Activated naive CD4-positive, alpha-beta T cell treated with anti-CD3 and anti-CD28 coated beads, Interleukin-2, amount 50 U/mL, for 24 hours (primary cell): ENCODE measurements at regions not wholly inside any gene's neighbourhood (a gene's known extent, or its start where the extent isn't known, plus 50 kb on each side); places are given as distances from the start of the nearest gene placed in this dataset.

Experiments
- H3K27ac Mint-ChIP-seq: one replicate; pipeline ENCODE4 v1.8.0; 2021; ENCODE audit warnings: mild to moderate bottlenecking, mixed read lengths
- H3K27me3 Mint-ChIP-seq: one replicate; pipeline ENCODE4 v1.8.0; 2021; ENCODE audit warnings: mixed read lengths
- H3K36me3 Mint-ChIP-seq: one replicate; pipeline ENCODE4 v1.8.0; 2021; ENCODE audit warnings: mixed read lengths
- H3K4me1 Mint-ChIP-seq: one replicate; pipeline ENCODE4 v1.8.0; 2021; ENCODE audit warnings: mixed read lengths
- H3K4me3 Mint-ChIP-seq: one replicate; pipeline ENCODE4 v1.8.0; 2021; ENCODE audit warnings: mild to moderate bottlenecking, mixed read lengths
- H3K9me3 Mint-ChIP-seq: one replicate; pipeline ENCODE4 v1.8.0; 2021; ENCODE audit warnings: mixed read lengths

GRCh38 chr16:85271198-85271597, 158.9 kb upstream of the CIBAR2 start:
- Mint-ChIP-seq H3K27me3 (no peaks in the 10 kb centered on the region), H3K9me3 (no peaks in the 10 kb centered on the region), H3K36me3 (no peaks in the 10 kb centered on the region), H3K4me3 (no peak overlapping the region), H3K27ac (no peak overlapping the region), H3K4me1 (no peaks in the 10 kb centered on the region)

DNA sequence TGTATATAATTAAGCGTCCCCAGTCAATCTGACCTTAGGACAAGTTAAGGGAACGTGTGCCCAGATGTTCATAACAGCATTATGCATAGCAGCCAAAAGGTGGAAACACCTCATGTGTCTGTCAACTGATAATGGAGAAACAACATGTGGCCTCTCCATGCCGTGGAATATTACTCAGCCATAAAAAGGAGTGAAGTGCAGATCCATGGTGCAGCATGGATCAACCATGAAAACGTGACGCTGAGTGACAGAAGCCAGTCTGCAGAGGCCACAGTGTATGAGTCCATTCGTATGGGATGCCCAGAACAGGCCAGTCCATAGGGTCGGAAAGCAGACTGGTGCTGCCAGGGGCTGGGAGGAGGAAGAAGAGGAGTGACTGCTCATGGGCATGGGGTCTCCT, 161.0 kb upstream of the CIBAR2 start:
- Mint-ChIP-seq H3K4me3 (no peak overlapping the region), H3K27ac (no peak overlapping the region), H3K36me3 (no peaks in the 10 kb centered on the region), H3K4me1 (no peaks in the 10 kb centered on the region), H3K9me3 (no peaks in the 10 kb centered on the region), H3K27me3 (no peaks in the 10 kb centered on the region)

DNA sequence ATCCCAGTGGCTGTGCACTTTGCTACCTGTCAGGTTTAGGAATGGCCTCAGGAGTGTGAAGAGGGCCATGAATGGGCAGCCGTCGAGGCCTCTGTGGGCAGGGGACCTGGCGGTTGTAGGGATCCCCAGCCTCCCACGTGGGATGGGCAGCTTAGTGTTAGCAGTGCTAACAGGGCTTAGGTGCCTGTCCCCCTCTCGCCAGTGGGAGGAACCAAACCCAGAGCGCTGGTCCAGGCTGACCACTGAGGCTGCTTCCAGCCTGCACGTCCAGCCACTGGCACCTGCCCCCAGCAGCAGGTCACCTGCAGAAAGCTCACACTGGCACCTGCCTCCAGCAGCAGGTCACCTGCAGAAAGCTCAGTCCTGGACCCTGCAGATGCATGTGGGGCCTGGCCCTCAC, 162.2 kb upstream of the CIBAR2 start:
- no peaks in the 10 kb centered on the region for H3K36me3 Mint-ChIP-seq
- no peaks in the 10 kb centered on the region for H3K4me1 Mint-ChIP-seq
- no peaks in the 10 kb centered on the region for H3K27me3 Mint-ChIP-seq
- H3K27ac Mint-ChIP-seq: no peak overlapping the region
- no peaks in the 10 kb centered on the region for H3K9me3 Mint-ChIP-seq
- H3K4me3 Mint-ChIP-seq: no peak overlapping the region

- H3K9me3 Mint-ChIP-seq: no peaks in the 10 kb centered on the region
- H3K4me1 Mint-ChIP-seq: no peaks in the 10 kb centered on the region
- H3K4me3 Mint-ChIP-seq: no peak overlapping the region
- no peaks in the 10 kb centered on the region for H3K27me3 Mint-ChIP-seq
- no peaks in the 10 kb centered on the region for H3K36me3 Mint-ChIP-seq
- H3K27ac Mint-ChIP-seq: no peak overlapping the region
Observed at GRCh38 chr16:85274924-85275323, 162.7 kb upstream of the CIBAR2 start.

DNA sequence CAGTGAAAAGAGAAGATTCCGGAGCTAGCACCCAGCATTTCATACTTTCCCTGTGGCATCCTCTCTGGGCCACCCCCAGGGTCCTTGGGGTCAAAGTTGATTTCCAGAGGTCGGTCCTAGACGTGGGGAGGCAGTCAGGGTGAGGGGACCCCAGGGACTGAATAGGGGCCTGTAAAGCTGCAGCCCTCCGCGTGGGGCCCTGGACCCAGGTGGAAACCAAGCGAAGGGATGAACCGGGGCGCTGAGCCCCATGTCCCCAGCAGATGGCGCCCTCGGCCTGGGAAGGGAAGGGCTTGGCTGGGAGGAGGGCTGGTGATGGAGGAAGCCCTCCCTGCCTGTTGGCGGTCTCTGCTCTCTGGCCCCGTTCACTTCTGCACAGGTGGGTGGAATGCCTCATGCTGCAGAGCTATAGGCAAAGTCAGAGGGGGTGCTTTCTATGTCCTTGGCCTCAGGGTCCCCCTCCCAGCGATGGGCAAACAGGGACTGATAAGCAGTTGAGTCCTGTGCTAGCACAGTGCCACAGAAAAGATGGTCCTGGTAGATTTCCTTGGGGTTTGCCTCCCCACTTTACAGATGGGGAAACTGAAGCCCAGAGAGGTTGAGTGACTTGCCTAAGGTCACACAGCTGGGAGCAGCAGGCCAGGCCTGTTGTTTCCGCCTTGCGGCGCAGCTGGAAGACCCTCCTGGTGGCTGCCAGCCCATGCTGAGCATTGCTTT, 163.4 kb upstream of the CIBAR2 start:
- Mint-ChIP-seq H3K4me3 (no peak overlapping the region), H3K27me3 (no peaks in the 10 kb centered on the region), H3K36me3 (no peaks in the 10 kb centered on the region), H3K9me3 (no peaks in the 10 kb centered on the region), H3K4me1 (no peaks in the 10 kb centered on the region), H3K27ac (no peak overlapping the region)

GRCh38 chr16:85276258-85276657, 164.0 kb upstream of the CIBAR2 start:
- no peaks in the 10 kb centered on the region for H3K27me3 Mint-ChIP-seq
- no peaks in the 10 kb centered on the region for H3K9me3 Mint-ChIP-seq
- no peaks in the 10 kb centered on the region for H3K36me3 Mint-ChIP-seq
- H3K27ac Mint-ChIP-seq: no peak overlapping the region
- H3K4me1 Mint-ChIP-seq: no peaks in the 10 kb centered on the region
- H3K4me3 Mint-ChIP-seq: no peak overlapping the region

- no peak overlapping the region for H3K4me3 Mint-ChIP-seq
- H3K27ac Mint-ChIP-seq: no peak overlapping the region
- no peaks in the 10 kb centered on the region for H3K4me1 Mint-ChIP-seq
- H3K27me3 Mint-ChIP-seq: no peaks in the 10 kb centered on the region
- H3K9me3 Mint-ChIP-seq: no peaks in the 10 kb centered on the region
- no peaks in the 10 kb centered on the region for H3K36me3 Mint-ChIP-seq
Observed at GRCh38 chr16:85276721-85277120, 164.4 kb upstream of the CIBAR2 start.

DNA sequence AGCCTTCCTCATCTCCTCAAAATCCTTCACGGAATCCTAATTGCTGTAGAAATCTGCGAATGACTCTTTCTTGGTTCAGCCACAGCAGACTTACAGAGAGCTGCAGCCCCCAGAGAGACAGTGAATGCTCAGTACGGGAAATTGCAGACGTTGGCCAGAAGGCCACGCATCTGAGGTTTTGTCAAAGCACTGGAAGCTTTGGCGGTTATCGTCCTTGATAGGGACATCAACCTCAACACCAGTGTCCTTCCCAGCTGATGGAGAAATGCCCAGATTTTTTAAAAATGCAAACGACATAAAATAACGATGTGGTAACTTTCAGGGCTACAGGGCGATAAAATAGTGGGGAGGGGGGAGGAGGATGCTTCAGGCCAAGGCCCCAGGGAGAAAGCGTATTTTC, 166.6 kb upstream of the CIBAR2 start:
- Mint-ChIP-seq H3K9me3 (no peaks in the 10 kb centered on the region), H3K27ac (no peak overlapping the region), H3K36me3 (no peaks in the 10 kb centered on the region), H3K4me1 (no peaks in the 10 kb centered on the region), H3K4me3 (no peak overlapping the region), H3K27me3 (no peaks in the 10 kb centered on the region)

GRCh38 chr16:85279402-85279801, 167.1 kb upstream of the CIBAR2 start:
- Mint-ChIP-seq H3K36me3 (no peaks in the 10 kb centered on the region), H3K9me3 (no peaks in the 10 kb centered on the region), H3K4me3 (no peak overlapping the region)

GRCh38 chr16:85279825-85280545, 167.7 kb upstream of the CIBAR2 start:
- Mint-ChIP-seq H3K36me3 (no peaks in the 10 kb centered on the region), H3K9me3 (no peaks in the 10 kb centered on the region), H3K27me3 (no peaks in the 10 kb centered on the region), H3K4me1 (no peaks in the 10 kb centered on the region), H3K4me3 (no peak overlapping the region), H3K27ac (no peak overlapping the region)

More at GRCh38 chr16:85279402-85279801, 167.1 kb upstream of the CIBAR2 start:
- no peaks in the 10 kb centered on the region for H3K4me1 Mint-ChIP-seq
- no peak overlapping the region for H3K27ac Mint-ChIP-seq
- H3K27me3 Mint-ChIP-seq: no peaks in the 10 kb centered on the region

DNA sequence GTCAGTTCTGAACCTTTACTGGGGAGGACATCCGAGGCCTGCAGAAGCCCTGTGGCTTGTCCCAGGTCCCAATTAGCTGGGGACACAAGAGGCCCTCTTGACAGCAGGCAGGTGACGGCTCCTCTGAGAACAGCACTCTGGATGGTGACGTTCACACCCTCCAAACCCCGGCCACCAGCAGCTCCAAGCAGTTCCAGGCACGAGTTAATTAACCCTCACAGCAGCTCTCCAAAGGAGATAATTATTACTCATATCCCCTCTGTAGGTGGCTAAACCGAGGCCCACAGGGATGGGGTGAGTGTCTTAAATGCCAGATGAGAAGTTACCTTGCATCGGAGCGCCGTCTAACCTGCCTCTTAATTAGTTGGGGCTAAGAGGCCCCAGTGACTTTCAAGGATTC, 168.9 kb upstream of the CIBAR2 start:
- no peaks in the 10 kb centered on the region for H3K4me1 Mint-ChIP-seq
- no peaks in the 10 kb centered on the region for H3K36me3 Mint-ChIP-seq
- H3K9me3 Mint-ChIP-seq: no peaks in the 10 kb centered on the region
- no peaks in the 10 kb centered on the region for H3K27me3 Mint-ChIP-seq
- no peak overlapping the region for H3K27ac Mint-ChIP-seq
- H3K4me3 Mint-ChIP-seq: no peak overlapping the region

- no peaks in the 10 kb centered on the region for H3K9me3 Mint-ChIP-seq
Observed at GRCh38 chr16:85282842-85283241, 170.6 kb upstream of the CIBAR2 start.

DNA sequence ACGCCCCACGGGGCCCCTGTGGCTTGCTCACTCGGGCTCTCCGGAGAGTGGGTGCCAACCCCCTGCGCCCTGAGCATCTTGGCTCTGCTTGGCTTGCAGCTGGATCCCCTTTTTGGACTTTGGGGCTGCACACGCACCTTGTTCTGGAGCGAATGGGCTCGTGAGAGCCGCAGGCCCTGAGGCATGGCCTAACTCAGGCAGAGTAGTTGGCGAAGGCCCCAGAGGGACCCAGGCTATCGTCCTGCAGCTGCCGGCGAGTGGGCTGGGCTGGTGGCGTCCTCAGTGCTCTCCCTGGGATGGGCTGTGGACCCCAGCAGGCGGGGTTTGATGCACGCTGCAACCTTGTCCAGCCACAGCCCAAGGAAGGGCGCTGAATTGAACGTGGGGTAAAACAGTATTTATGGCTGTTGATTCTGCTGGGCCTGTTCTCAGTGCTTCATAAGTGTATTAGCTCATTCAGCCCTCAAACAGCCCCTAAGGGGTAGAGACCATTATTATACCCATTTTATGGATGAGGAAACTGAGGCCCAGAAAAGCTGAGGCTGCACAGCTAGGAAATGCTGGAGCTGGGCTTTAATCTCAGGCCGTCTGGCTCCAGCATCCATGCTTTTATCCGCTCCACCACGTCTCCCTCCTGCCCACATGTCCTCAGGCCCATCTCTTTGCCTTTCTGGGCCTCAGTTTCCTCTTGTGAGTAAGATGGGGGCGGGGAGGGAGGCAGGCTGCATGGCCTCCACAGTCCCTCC, 171.2 kb upstream of the CIBAR2 start:
- Mint-ChIP-seq H3K27me3 (no peaks in the 10 kb centered on the region), H3K27ac (no peak overlapping the region), H3K9me3 (no peaks in the 10 kb centered on the region), H3K36me3 (no peaks in the 10 kb centered on the region), H3K4me3 (no peak overlapping the region), H3K4me1 (no peaks in the 10 kb centered on the region)

More at GRCh38 chr16:85282842-85283241, 170.6 kb upstream of the CIBAR2 start:
- H3K27ac Mint-ChIP-seq: no peak overlapping the region
- no peaks in the 10 kb centered on the region for H3K27me3 Mint-ChIP-seq
- no peak overlapping the region for H3K4me3 Mint-ChIP-seq
- no peaks in the 10 kb centered on the region for H3K4me1 Mint-ChIP-seq
- no peaks in the 10 kb centered on the region for H3K36me3 Mint-ChIP-seq

GRCh38 chr16:85284141-85284817, 172.0 kb upstream of the CIBAR2 start:
- H3K4me3 Mint-ChIP-seq: no peak overlapping the region
- no peaks in the 10 kb centered on the region for H3K9me3 Mint-ChIP-seq
- no peaks in the 10 kb centered on the region for H3K27me3 Mint-ChIP-seq
- H3K27ac Mint-ChIP-seq: no peak overlapping the region
- no peaks in the 10 kb centered on the region for H3K36me3 Mint-ChIP-seq
- H3K4me1 Mint-ChIP-seq: no peaks in the 10 kb centered on the region

GRCh38 chr16:85285681-85286065, 173.4 kb upstream of the CIBAR2 start:
- no peak overlapping the region for H3K4me3 Mint-ChIP-seq
- no peaks in the 10 kb centered on the region for H3K36me3 Mint-ChIP-seq
- H3K4me1 Mint-ChIP-seq: no peaks in the 10 kb centered on the region
- no peaks in the 10 kb centered on the region for H3K27me3 Mint-ChIP-seq
- no peaks in the 10 kb centered on the region for H3K9me3 Mint-ChIP-seq
- no peak overlapping the region for H3K27ac Mint-ChIP-seq
